B cell (primary cell): ENCODE measurements at regions not wholly inside any gene's neighbourhood (a gene's known extent, or its start where the extent isn't known, plus 50 kb on each side); places are given as distances from the start of the nearest gene placed in this dataset.

Experiments
- EZH2 ChIP-seq: IDR thresholded peaks from 2 replicates; pipeline ENCODE4 v1.6.1; 2012; ENCODE audit warnings: borderline replicate concordance, low read depth, mild to moderate bottlenecking, moderate library complexity, low read length; ENCODE audit not compliant: insufficient read depth, poor library complexity, severe bottlenecking
- TF ChIP-seq, protein P1 (sequence below): fragments of 200-600 bp; IDR thresholded peaks from one replicate; pipeline ENCODE4 v1.8.0; 2022; ENCODE audit warnings: antibody characterized with exemption, mild to moderate bottlenecking

DNA sequence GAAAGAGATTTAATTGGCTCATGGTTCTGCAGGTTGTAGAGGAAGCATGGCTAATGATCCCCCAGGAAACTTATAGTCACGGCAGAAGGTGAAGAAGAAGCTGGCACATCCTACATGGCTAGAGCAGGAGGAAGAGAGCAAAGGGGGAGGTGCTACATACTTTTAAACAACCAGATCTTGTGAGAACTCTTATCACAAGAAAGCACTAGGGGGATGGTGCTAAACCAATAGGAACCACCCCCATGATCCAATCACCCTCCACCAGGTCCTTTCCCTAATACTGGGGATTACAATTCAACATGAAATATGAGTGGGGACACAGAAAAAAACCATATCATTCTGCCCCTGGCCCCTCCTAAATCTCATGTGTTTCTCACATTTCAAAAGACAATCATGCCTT is 147.2 kb upstream of the EPB41L4A start:
- TF ChIP-seq EZH2: no peak
- TF ChIP-seq, protein P1, sequence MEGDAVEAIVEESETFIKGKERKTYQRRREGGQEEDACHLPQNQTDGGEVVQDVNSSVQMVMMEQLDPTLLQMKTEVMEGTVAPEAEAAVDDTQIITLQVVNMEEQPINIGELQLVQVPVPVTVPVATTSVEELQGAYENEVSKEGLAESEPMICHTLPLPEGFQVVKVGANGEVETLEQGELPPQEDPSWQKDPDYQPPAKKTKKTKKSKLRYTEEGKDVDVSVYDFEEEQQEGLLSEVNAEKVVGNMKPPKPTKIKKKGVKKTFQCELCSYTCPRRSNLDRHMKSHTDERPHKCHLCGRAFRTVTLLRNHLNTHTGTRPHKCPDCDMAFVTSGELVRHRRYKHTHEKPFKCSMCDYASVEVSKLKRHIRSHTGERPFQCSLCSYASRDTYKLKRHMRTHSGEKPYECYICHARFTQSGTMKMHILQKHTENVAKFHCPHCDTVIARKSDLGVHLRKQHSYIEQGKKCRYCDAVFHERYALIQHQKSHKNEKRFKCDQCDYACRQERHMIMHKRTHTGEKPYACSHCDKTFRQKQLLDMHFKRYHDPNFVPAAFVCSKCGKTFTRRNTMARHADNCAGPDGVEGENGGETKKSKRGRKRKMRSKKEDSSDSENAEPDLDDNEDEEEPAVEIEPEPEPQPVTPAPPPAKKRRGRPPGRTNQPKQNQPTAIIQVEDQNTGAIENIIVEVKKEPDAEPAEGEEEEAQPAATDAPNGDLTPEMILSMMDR: no peak
